ENCODE measurements at regions not wholly inside any gene's neighbourhood (a gene's known extent, or its start where the extent isn't known, plus 50 kb on each side); places are given as distances from the start of the nearest gene placed in this dataset.

GRCh38 chr2:62287282-62287681, 91.4 kb downstream of the B3GNT2 start:
- Histone ChIP-seq H3K9me3 (ENCODE audit: control insufficient read depth in 2 of 2, insufficient read depth in 1 of 2, low read depth in 1 of 2, low read length in 1 of 2) (peaks cover 0 to 7% of the 10 kb centered on the region in 2 donors), H3K27me3 (ENCODE audit: control insufficient read depth in 3 of 3, insufficient read depth in 3 of 3, low read length in 3 of 3) (no peaks in the 10 kb centered on the region), H3K4me3 (ENCODE audit: low read depth in 1 of 3, low read length in 3 of 3) (no peak overlapping the region), H3K27ac (ENCODE audit: low read depth in 1 of 3, low read length in 2 of 3) (no peak overlapping the region), H3K36me3 (ENCODE audit: control insufficient read depth in 3 of 3, insufficient read depth in 2 of 3, low read depth in 1 of 3, low read length in 3 of 3) (no peaks in the 10 kb centered on the region), H3K4me1 (ENCODE audit: control insufficient read depth in 3 of 3, insufficient read depth in 2 of 3, low read depth in 1 of 3, low read length in 2 of 3) (peaks cover 0 to 9% (median under 1%) of the 10 kb centered on the region in 3 donors)
- 96 to 99% (median 97%) methylated on average over 5 of the region's 5 CpGs for WGBS, 3 donors
- no peak for DNase-seq
- no peak for FAIRE-seq

- H3K4me3 ChIP-seq (ENCODE audit: low read depth in 1 of 3, low read length in 3 of 3) = no peak overlapping the region
- no peak overlapping the region for H3K27ac ChIP-seq (ENCODE audit: low read depth in 1 of 3, low read length in 2 of 3)
- H3K36me3 ChIP-seq (ENCODE audit: control insufficient read depth in 3 of 3, insufficient read depth in 2 of 3, low read depth in 1 of 3, low read length in 3 of 3) = no peaks in the 10 kb centered on the region
- no peaks in the 10 kb centered on the region for H3K27me3 ChIP-seq (ENCODE audit: control insufficient read depth in 3 of 3, insufficient read depth in 3 of 3, low read length in 3 of 3)
- peaks cover 0 to 9% (median 0%) of the 10 kb centered on the region in 3 donors for H3K4me1 ChIP-seq (ENCODE audit: control insufficient read depth in 3 of 3, insufficient read depth in 2 of 3, low read depth in 1 of 3, low read length in 2 of 3)
- no peak for DNase-seq
- WGBS, 3 donors = 95 to 98% (median 95%) methylated on average over 6 of the region's 6 CpGs
- H3K9me3 ChIP-seq (ENCODE audit: control insufficient read depth in 2 of 2, insufficient read depth in 1 of 2, low read depth in 1 of 2, low read length in 1 of 2) = peaks cover 0 to 7% of the 10 kb centered on the region in 2 donors
- no peak for FAIRE-seq
Observed at GRCh38 chr2:62286089-62286785, 90.3 kb downstream of the B3GNT2 start.

GRCh38 chr2:62284980-62285379, 89.1 kb downstream of the B3GNT2 start:
- WGBS, 3 donors = 83 to 91% (median 83%) methylated on average over 4 of the region's 4 CpGs
- peaks cover 0 to 7% of the 10 kb centered on the region in 2 donors for H3K9me3 ChIP-seq (ENCODE audit: control insufficient read depth in 2 of 2, insufficient read depth in 1 of 2, low read depth in 1 of 2, low read length in 1 of 2)
- H3K27me3 ChIP-seq (ENCODE audit: control insufficient read depth in 3 of 3, insufficient read depth in 3 of 3, low read length in 3 of 3) = no peaks in the 10 kb centered on the region
- H3K4me3 ChIP-seq (ENCODE audit: low read depth in 1 of 3, low read length in 3 of 3) = no peak overlapping the region
- H3K36me3 ChIP-seq (ENCODE audit: control insufficient read depth in 3 of 3, insufficient read depth in 2 of 3, low read depth in 1 of 3, low read length in 3 of 3) = no peaks in the 10 kb centered on the region
- FAIRE-seq (no peak), DNase-seq (no peak)
- peaks cover 0 to 9% (median 0%) of the 10 kb centered on the region in 3 donors for H3K4me1 ChIP-seq (ENCODE audit: control insufficient read depth in 3 of 3, insufficient read depth in 2 of 3, low read depth in 1 of 3, low read length in 2 of 3)
- no peak overlapping the region for H3K27ac ChIP-seq (ENCODE audit: low read depth in 1 of 3, low read length in 2 of 3)

GRCh38 chr2:62284471-62284870, 88.6 kb downstream of the B3GNT2 start:
- no peak for DNase-seq
- Histone ChIP-seq H3K9me3 (ENCODE audit: control insufficient read depth in 2 of 2, insufficient read depth in 1 of 2, low read depth in 1 of 2, low read length in 1 of 2) (peaks cover 0 to 7% of the 10 kb centered on the region in 2 donors), H3K36me3 (ENCODE audit: control insufficient read depth in 3 of 3, insufficient read depth in 2 of 3, low read depth in 1 of 3, low read length in 3 of 3) (no peaks in the 10 kb centered on the region), H3K4me1 (ENCODE audit: control insufficient read depth in 3 of 3, insufficient read depth in 2 of 3, low read depth in 1 of 3, low read length in 2 of 3) (peaks cover 0 to 9% (median 0%) of the 10 kb centered on the region in 3 donors), H3K27ac (ENCODE audit: low read depth in 1 of 3, low read length in 2 of 3) (no peak overlapping the region), H3K4me3 (ENCODE audit: low read depth in 1 of 3, low read length in 3 of 3) (no peak overlapping the region), H3K27me3 (ENCODE audit: control insufficient read depth in 3 of 3, insufficient read depth in 3 of 3, low read length in 3 of 3) (no peaks in the 10 kb centered on the region)
- 94 to 99% (median 97%) methylated on average over 2 of the region's 2 CpGs for WGBS, 3 donors
- no peak for FAIRE-seq

- Histone ChIP-seq H3K36me3 (ENCODE audit: control insufficient read depth in 3 of 3, insufficient read depth in 2 of 3, low read depth in 1 of 3, low read length in 3 of 3) (no peaks in the 10 kb centered on the region), H3K9me3 (ENCODE audit: control insufficient read depth in 2 of 2, insufficient read depth in 1 of 2, low read depth in 1 of 2, low read length in 1 of 2) (peaks cover 1 to 15% of the 10 kb centered on the region in 2 donors), H3K27me3 (ENCODE audit: control insufficient read depth in 3 of 3, insufficient read depth in 3 of 3, low read length in 3 of 3) (no peaks in the 10 kb centered on the region), H3K4me3 (ENCODE audit: low read depth in 1 of 3, low read length in 3 of 3) (no peak overlapping the region), H3K4me1 (ENCODE audit: control insufficient read depth in 3 of 3, insufficient read depth in 2 of 3, low read depth in 1 of 3, low read length in 2 of 3) (peaks cover 0 to 4% (median 0%) of the 10 kb centered on the region in 3 donors), H3K27ac (ENCODE audit: low read depth in 1 of 3, low read length in 2 of 3) (no peak overlapping the region)
- 89 to 100% (median 94%) methylated on average over 1 of the region's 1 CpG for WGBS, 3 donors
- no peak for FAIRE-seq
- DNase-seq = no peak
Observed at GRCh38 chr2:62283147-62283546, 87.2 kb downstream of the B3GNT2 start.

- Histone ChIP-seq H3K4me1 (ENCODE audit: control insufficient read depth in 3 of 3, insufficient read depth in 2 of 3, low read depth in 1 of 3, low read length in 2 of 3) (no peaks in the 10 kb centered on the region), H3K9me3 (ENCODE audit: control insufficient read depth in 2 of 2, insufficient read depth in 1 of 2, low read depth in 1 of 2, low read length in 1 of 2) (peaks cover 4 to 28% of the 10 kb centered on the region in 2 donors), H3K4me3 (ENCODE audit: low read depth in 1 of 3, low read length in 3 of 3) (no peak overlapping the region), H3K27me3 (ENCODE audit: control insufficient read depth in 3 of 3, insufficient read depth in 3 of 3, low read length in 3 of 3) (no peaks in the 10 kb centered on the region), H3K27ac (ENCODE audit: low read depth in 1 of 3, low read length in 2 of 3) (no peak overlapping the region), H3K36me3 (ENCODE audit: control insufficient read depth in 3 of 3, insufficient read depth in 2 of 3, low read depth in 1 of 3, low read length in 3 of 3) (no peaks in the 10 kb centered on the region)
- no peak for FAIRE-seq
- DNase-seq = no peak
- 16 to 37% (median 35%) methylated on average over 1 of the region's 1 CpG for WGBS, 3 donors
Observed at GRCh38 chr2:62281663-62282062, 85.7 kb downstream of the B3GNT2 start.

- Histone ChIP-seq H3K4me1 (ENCODE audit: control insufficient read depth in 3 of 3, insufficient read depth in 2 of 3, low read depth in 1 of 3, low read length in 2 of 3) (no peaks in the 10 kb centered on the region), H3K27ac (ENCODE audit: low read depth in 1 of 3, low read length in 2 of 3) (no peak overlapping the region), H3K27me3 (ENCODE audit: control insufficient read depth in 3 of 3, insufficient read depth in 3 of 3, low read length in 3 of 3) (no peaks in the 10 kb centered on the region), H3K4me3 (ENCODE audit: low read depth in 1 of 3, low read length in 3 of 3) (no peak overlapping the region), H3K36me3 (ENCODE audit: control insufficient read depth in 3 of 3, insufficient read depth in 2 of 3, low read depth in 1 of 3, low read length in 3 of 3) (no peaks in the 10 kb centered on the region), H3K9me3 (ENCODE audit: control insufficient read depth in 2 of 2, insufficient read depth in 1 of 2, low read depth in 1 of 2, low read length in 1 of 2) (peaks cover 4 to 21% of the 10 kb centered on the region in 2 donors)
- no peak for FAIRE-seq
- no peak for DNase-seq
- 100% methylated on average over 1 of the region's 1 CpG for WGBS, 3 donors
Observed at GRCh38 chr2:62277688-62278087, 81.8 kb downstream of the B3GNT2 start.
